Ovary (tissue), 3 donors: ENCODE measurements at regions not wholly inside any gene's neighbourhood (a gene's known extent, or its start where the extent isn't known, plus 50 kb on each side); places are given as distances from the start of the nearest gene placed in this dataset.

Experiments
- POLR2A ChIP-seq: fragments of 450-650 bp; IDR thresholded peaks from one replicate; pipeline ENCODE4 v1.6.1; 2017; ENCODE audit warnings: antibody characterized with exemption, mild to moderate bottlenecking, moderate library complexity
- TF ChIP-seq, protein P1 (sequence below), 3 donors: fragments of 450-650 bp in 2 of 3; fragments of 200-600 bp in 1 of 3; IDR thresholded peaks; one replicate each; pipeline versions ENCODE4 v1.5.1 to v1.8.0; 2016 to 2022; ENCODE audit warnings: antibody characterized with exemption in 3 of 3, mild to moderate bottlenecking in 1 of 3
- donor health status: DM: no; HTN: no; CAD: no.

DNA sequence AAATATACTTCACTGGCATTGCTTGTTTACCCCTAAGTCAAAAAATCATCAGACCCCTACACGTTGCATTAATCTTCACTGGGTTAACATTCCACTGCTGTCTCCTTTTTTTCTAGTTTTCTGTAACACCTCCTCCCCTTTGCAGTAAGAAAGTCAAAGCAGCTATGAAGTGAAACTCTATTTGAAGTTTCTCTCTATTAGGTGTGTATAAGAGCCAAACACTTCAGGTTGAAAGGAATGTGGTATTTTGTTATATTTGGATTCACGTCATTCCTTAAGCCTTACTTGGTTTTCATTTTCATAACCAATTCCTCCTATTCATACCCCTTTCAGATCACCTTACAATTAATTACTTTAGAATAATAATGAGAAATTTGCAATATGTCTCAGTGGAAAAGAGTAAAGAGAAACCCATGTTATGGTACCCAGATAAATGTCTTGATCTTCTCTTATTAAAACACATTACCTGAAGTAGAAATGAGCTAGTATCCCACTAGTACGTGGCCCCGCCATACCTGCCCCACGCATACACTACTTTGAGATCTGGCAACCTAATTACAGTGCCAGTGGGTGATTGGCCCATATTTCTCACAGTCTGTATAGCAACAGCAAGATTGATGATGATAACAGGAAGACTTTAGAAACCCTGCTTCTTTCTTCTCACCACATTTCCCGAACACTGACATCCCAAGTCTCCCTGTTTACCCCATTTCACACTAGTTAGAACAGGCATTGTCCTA lies 236.4 kb upstream of the RGS6 start:
- TF ChIP-seq, protein P1, sequence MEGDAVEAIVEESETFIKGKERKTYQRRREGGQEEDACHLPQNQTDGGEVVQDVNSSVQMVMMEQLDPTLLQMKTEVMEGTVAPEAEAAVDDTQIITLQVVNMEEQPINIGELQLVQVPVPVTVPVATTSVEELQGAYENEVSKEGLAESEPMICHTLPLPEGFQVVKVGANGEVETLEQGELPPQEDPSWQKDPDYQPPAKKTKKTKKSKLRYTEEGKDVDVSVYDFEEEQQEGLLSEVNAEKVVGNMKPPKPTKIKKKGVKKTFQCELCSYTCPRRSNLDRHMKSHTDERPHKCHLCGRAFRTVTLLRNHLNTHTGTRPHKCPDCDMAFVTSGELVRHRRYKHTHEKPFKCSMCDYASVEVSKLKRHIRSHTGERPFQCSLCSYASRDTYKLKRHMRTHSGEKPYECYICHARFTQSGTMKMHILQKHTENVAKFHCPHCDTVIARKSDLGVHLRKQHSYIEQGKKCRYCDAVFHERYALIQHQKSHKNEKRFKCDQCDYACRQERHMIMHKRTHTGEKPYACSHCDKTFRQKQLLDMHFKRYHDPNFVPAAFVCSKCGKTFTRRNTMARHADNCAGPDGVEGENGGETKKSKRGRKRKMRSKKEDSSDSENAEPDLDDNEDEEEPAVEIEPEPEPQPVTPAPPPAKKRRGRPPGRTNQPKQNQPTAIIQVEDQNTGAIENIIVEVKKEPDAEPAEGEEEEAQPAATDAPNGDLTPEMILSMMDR (IDR thresholded peaks at IDR 0.05) = no peak
- no peak for TF ChIP-seq POLR2A
